ENCODE measurements at regions not wholly inside any gene's neighbourhood (a gene's known extent, or its start where the extent isn't known, plus 50 kb on each side); places are given as distances from the start of the nearest gene placed in this dataset.

DNA sequence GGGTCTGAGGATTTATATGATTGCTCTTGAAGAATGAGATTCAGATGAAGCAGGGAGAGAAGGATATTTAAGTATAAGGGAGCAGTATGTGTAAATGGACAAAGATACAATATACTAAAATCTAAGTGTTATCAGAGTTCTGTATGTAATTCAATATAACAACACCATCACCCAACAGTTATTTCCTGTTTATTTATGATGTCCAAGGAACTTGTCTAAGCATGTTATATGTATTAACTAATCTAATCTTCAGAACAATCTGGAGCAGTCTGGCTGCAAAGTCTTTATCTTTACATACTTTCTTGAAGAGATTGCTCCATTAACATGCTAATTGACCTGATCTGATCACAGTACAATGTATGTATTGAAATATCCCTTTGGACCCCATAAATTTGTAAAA, 203.8 kb upstream of the WDFY3 start:
- TF ChIP-seq SPI1 (IDR thresholded peaks at IDR 0.05; ENCODE audit: low read depth, low read length) = no peak
- TF ChIP-seq POLR2A (IDR thresholded peaks at IDR 0.05; ENCODE audit: low read depth, low read length) = no peak
- TF ChIP-seq POLR2AphosphoS5 (IDR thresholded peaks at IDR 0.05; ENCODE audit: low read depth, low read length) = no peak
- TF ChIP-seq TAF1 (IDR thresholded peaks at IDR 0.05; ENCODE audit: low read depth, low read length) = no peak
- TF ChIP-seq POU2F2 (IDR thresholded peaks at IDR 0.05; ENCODE audit: low read depth, low read length) = no peak
- TF ChIP-seq PAX5 (IDR thresholded peaks at IDR 0.05; ENCODE audit: insufficient read depth, low read length, severe bottlenecking) = no peak

Data from GM12891 (cell line).